ENCODE measurements at regions not wholly inside any gene's neighbourhood (a gene's known extent, or its start where the extent isn't known, plus 50 kb on each side); places are given as distances from the start of the nearest gene placed in this dataset.

DNA sequence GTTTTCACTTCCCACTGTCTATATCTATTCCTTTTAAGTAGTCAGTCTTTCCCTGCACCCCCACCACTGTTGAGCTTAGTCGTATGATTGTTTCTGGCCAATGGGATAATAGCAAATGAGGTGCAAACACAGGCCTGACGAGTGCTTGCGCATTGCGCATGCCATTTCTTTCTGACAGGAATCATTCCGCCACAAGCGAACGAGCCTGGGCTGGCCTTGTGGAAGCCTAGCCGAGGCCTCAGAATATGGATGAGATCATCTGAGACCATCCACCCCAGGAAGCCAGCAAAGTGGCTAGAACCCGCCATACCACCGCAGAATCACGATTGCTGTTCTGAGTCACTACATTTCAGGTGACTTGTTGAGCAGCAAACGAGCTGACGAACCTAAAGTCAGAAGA, 52.2 kb upstream of the PRL start:
- no peak for DNase-seq (ENCODE audit: low read depth in 1 of 2, low spot score in 1 of 2)
- Histone ChIP-seq H3K27me3 (no peaks in the 10 kb centered on the region), H3K4me1 (ENCODE audit: low read depth) (no peaks in the 10 kb centered on the region), H3K36me3 (no peaks in the 10 kb centered on the region), H3K4me3 (no peak overlapping the region), H3K9me3 (ENCODE audit: low read depth) (no peaks in the 10 kb centered on the region), H3K27ac (no peak overlapping the region)
- TF ChIP-seq CTCF (IDR thresholded peaks at IDR 0.05; ENCODE audit: low read depth, low read length): no peak

DNA sequence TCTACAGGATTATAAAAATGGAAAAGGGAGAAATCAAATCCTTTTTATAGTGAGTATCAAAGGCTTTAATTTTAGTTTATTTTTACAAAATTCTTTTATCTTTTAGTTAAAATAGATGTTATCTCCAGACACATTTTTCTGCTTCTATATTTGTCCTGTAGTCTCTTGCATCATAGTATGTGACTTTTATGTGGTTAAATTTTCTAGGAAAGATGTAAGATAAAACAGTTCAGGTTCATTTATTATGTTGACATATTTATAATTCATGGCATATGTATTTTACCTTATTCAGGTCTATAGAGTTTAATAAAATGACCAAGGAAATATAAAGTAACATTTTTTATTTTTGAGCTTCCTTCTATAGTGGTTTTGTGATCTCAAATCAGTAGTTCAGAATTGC, 52.7 kb upstream of the PRL start:
- Histone ChIP-seq H3K4me1 (ENCODE audit: low read depth) (no peaks in the 10 kb centered on the region), H3K9me3 (ENCODE audit: low read depth) (no peaks in the 10 kb centered on the region), H3K27ac (no peak overlapping the region), H3K27me3 (no peaks in the 10 kb centered on the region), H3K36me3 (no peaks in the 10 kb centered on the region), H3K4me3 (no peak overlapping the region)
- TF ChIP-seq CTCF (IDR thresholded peaks at IDR 0.05; ENCODE audit: low read depth, low read length): no peak
- DNase-seq (ENCODE audit: low read depth in 1 of 2, low spot score in 1 of 2): no peak

GRCh38 chr6:22350109-22350508, 53.3 kb upstream of the PRL start:
- no peaks in the 10 kb centered on the region for H3K9me3 ChIP-seq (ENCODE audit: low read depth)
- no peaks in the 10 kb centered on the region for H3K4me1 ChIP-seq (ENCODE audit: low read depth)
- H3K27me3 ChIP-seq: no peaks in the 10 kb centered on the region
- no peak overlapping the region for H3K4me3 ChIP-seq
- TF ChIP-seq CTCF (IDR thresholded peaks at IDR 0.05; ENCODE audit: low read depth, low read length): no peak
- DNase-seq (ENCODE audit: low read depth in 1 of 2, low spot score in 1 of 2): no peak
- no peak overlapping the region for H3K27ac ChIP-seq
- H3K36me3 ChIP-seq: no peaks in the 10 kb centered on the region

DNA sequence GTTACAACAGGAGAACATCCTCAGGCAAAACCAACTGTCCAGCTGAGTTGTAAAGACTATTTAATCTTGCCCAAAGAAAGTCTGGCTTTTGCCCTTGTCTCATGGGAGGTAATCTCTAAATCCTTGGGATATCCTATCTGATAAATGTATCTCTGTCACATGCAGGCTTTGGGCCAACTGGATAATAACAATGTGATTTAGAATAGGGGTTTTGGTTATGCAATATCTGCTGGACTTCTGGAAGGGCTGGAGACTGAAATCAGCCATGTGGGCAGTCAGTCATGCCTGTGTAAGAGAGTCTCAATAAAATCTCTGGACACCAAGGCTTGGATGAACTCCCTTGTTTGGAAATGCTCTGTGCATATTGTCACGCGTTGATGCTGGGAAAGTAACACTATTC, 56.3 kb upstream of the PRL start:
- no peak overlapping the region for H3K4me3 ChIP-seq
- no peak for DNase-seq (ENCODE audit: low read depth in 1 of 2, low spot score in 1 of 2)
- no peak overlapping the region for H3K27ac ChIP-seq
- TF ChIP-seq CTCF (IDR thresholded peaks at IDR 0.05; ENCODE audit: low read depth, low read length): no peak
- no peaks in the 10 kb centered on the region for H3K36me3 ChIP-seq
- H3K9me3 ChIP-seq (ENCODE audit: low read depth): no peaks in the 10 kb centered on the region
- H3K27me3 ChIP-seq: no peaks in the 10 kb centered on the region
- H3K4me1 ChIP-seq (ENCODE audit: low read depth): no peaks in the 10 kb centered on the region

GRCh38 chr6:22356362-22356940, 59.6 kb upstream of the PRL start:
- no peaks in the 10 kb centered on the region for H3K27me3 ChIP-seq
- no peak overlapping the region for H3K27ac ChIP-seq
- H3K9me3 ChIP-seq (ENCODE audit: low read depth): no peaks in the 10 kb centered on the region
- H3K4me1 ChIP-seq (ENCODE audit: low read depth): no peaks in the 10 kb centered on the region
- DNase-seq (ENCODE audit: low read depth in 1 of 2, low spot score in 1 of 2): no peak
- H3K4me3 ChIP-seq: no peak overlapping the region
- TF ChIP-seq CTCF (IDR thresholded peaks at IDR 0.05; ENCODE audit: low read depth, low read length): no peak
- no peaks in the 10 kb centered on the region for H3K36me3 ChIP-seq

DNA sequence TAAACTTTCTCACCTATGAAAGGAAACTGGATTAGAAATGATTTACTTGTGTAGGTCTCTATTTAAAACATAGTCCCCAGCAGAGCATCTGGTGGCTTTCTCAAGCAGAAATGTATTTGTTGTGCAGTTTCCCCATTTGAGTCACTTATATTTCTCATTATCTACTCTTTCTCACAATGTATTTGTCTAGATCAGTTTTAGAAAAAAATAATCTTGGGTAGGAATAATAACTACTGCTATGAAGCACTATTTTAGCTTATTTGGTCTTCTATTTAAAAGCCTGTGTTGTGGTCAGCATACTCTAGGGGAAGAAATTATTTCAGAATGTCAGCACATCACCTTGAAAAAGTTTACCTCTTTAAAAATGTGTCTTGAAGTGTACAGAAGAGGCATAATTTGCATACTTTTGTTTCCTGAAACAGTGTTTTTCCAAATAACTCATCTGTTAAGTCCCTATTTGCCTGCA, 60.9 kb upstream of the PRL start:
- DNase-seq (ENCODE audit: low read depth in 1 of 2, low spot score in 1 of 2): no peak
- no peak overlapping the region for H3K27ac ChIP-seq
- H3K9me3 ChIP-seq (ENCODE audit: low read depth): no peaks in the 10 kb centered on the region
- H3K4me3 ChIP-seq: no peak overlapping the region
- H3K27me3 ChIP-seq: no peaks in the 10 kb centered on the region
- no peaks in the 10 kb centered on the region for H3K4me1 ChIP-seq (ENCODE audit: low read depth)
- TF ChIP-seq CTCF (IDR thresholded peaks at IDR 0.05; ENCODE audit: low read depth, low read length): no peak
- no peaks in the 10 kb centered on the region for H3K36me3 ChIP-seq
